ENCODE measurements at regions not wholly inside any gene's neighbourhood (a gene's known extent, or its start where the extent isn't known, plus 50 kb on each side); places are given as distances from the start of the nearest gene placed in this dataset.

DNA sequence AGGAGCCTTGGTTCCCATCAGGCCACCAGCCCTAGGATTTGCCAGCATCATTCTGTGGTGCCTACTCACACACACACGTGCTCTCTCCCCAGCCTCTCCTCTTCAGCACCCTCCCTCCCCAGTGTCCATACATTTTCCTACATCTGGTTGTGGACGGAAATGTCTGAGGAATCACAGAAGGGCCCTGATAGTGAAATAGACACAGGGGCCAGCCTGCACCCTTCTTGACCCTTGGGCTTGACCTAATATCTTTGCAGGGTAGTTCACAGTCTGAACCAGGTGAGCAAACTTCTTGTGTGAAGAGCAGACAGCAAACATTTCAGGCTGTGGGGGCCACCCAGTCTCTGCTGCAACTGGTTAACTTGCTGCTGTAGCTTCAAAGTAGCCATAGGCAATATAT, 108.5 kb upstream of the NXT1 start:
- no peaks in the 10 kb centered on the region for H3K4me1 ChIP-seq (ENCODE audit: control insufficient read depth, extremely low read depth, insufficient read depth, low read length)
- no peaks in the 10 kb centered on the region for H3K9me1 ChIP-seq (replicated peaks; ENCODE audit: control insufficient read depth, extremely low read depth, insufficient read depth, low read length)
- no peaks in the 10 kb centered on the region for H4K20me1 ChIP-seq (replicated peaks; ENCODE audit: control insufficient read depth, extremely low read depth, insufficient read depth, low read length)
- CTCF ChIA-PET, result interaction anchor here (1.0 kb wide), 1 partner anchor 191 kb away, joined by 4 read pairs; no protein-coding TSS in a partner anchor
- dilution Hi-C loops (cut with MboI; ENCODE audit: extremely low pct_ligation_motif_present, low sequenced_read_pairs), result no loop called here
- H3K4me2 ChIP-seq (ENCODE audit: insufficient read depth, low read length), result no peak overlapping the region
- no peak overlapping the region for H2AFZ ChIP-seq (ENCODE audit: low read depth, low read length)
- no peak overlapping the region for H3K9ac ChIP-seq (replicated peaks; ENCODE audit: extremely low read depth, insufficient read depth, low read length)
- POLR2A ChIA-PET, result no interaction called here
- no peaks in the 10 kb centered on the region for H3K79me2 ChIP-seq (ENCODE audit: control insufficient read depth, insufficient read depth, low read length)
- no peaks in the 10 kb centered on the region for H3K36me3 ChIP-seq (ENCODE audit: control insufficient read depth in 2 of 2, extremely low read depth in 1 of 2, insufficient read depth in 2 of 2, low read length in 2 of 2)
- H3K27me3 ChIP-seq (ENCODE audit: control insufficient read depth in 2 of 2, insufficient read depth in 2 of 2, low read length in 2 of 2), result no peaks in the 10 kb centered on the region
- TF ChIP-seq, protein P1, sequence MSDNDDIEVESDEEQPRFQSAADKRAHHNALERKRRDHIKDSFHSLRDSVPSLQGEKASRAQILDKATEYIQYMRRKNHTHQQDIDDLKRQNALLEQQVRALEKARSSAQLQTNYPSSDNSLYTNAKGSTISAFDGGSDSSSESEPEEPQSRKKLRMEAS (IDR thresholded peaks at IDR 0.05; ENCODE audit: insufficient read depth, insufficient read length), result no peak
- TF ChIP-seq JUN (IDR thresholded peaks at IDR 0.05; ENCODE audit: borderline replicate concordance, insufficient read depth, insufficient read length, low read depth), result no peak
- TF ChIP-seq POLR2A (IDR thresholded peaks at IDR 0.05; ENCODE audit: low read depth, low read length), result no peak
- TF ChIP-seq GATA2 (IDR thresholded peaks at IDR 0.05; ENCODE audit: insufficient read depth, insufficient read length, low read depth, low read length), result no peak
- TF ChIP-seq, protein P2, sequence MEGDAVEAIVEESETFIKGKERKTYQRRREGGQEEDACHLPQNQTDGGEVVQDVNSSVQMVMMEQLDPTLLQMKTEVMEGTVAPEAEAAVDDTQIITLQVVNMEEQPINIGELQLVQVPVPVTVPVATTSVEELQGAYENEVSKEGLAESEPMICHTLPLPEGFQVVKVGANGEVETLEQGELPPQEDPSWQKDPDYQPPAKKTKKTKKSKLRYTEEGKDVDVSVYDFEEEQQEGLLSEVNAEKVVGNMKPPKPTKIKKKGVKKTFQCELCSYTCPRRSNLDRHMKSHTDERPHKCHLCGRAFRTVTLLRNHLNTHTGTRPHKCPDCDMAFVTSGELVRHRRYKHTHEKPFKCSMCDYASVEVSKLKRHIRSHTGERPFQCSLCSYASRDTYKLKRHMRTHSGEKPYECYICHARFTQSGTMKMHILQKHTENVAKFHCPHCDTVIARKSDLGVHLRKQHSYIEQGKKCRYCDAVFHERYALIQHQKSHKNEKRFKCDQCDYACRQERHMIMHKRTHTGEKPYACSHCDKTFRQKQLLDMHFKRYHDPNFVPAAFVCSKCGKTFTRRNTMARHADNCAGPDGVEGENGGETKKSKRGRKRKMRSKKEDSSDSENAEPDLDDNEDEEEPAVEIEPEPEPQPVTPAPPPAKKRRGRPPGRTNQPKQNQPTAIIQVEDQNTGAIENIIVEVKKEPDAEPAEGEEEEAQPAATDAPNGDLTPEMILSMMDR (IDR thresholded peaks at IDR 0.05; ENCODE audit: extremely low read depth in 1 of 2, insufficient read depth in 1 of 2, low read depth in 1 of 2, low read length in 2 of 2), result no peak
- TF ChIP-seq FOS (IDR thresholded peaks at IDR 0.05; ENCODE audit: borderline replicate concordance, insufficient read depth, low read length), result no peak
- TF ChIP-seq POLR2AphosphoS5 (IDR thresholded peaks at IDR 0.05; ENCODE audit: insufficient read depth, low read depth, low read length), result no peak
- no peak for TF ChIP-seq EZH2 (IDR thresholded peaks at IDR 0.05; ENCODE audit: borderline replicate concordance, low read depth, low read length, severe bottlenecking)
- no peak for TF ChIP-seq MYC (IDR thresholded peaks at IDR 0.05; ENCODE audit: low read depth, low read length)
- no peak for DNase-seq (ENCODE audit: low read depth, low spot score)
- no peak for FAIRE-seq
- no TSS peak for BruUV-seq (replicated peaks)
- intact Hi-C loops (cut with micrococcal nuclease), result loop anchor here (5.0 kb wide), 1 partner anchor 380 kb away; no protein-coding TSS in a partner anchor
- H3K9me3 ChIP-seq (replicated peaks; ENCODE audit: control insufficient read depth, insufficient read depth, low read length), result no peaks in the 10 kb centered on the region
- H3K4me3 ChIP-seq (replicated peaks in 1 of 3; ENCODE audit: insufficient read depth in 1 of 3, low read depth in 1 of 3, low read length in 3 of 3), result no peak overlapping the region
- H3K27ac ChIP-seq (ENCODE audit: insufficient read depth, low read depth, low read length), result no peak overlapping the region

All from endothelial cell of umbilical vein (primary cell).